GM18498 (cell line): ENCODE measurements at regions not wholly inside any gene's neighbourhood (a gene's known extent, or its start where the extent isn't known, plus 50 kb on each side); places are given as distances from the start of the nearest gene placed in this dataset.

ENCODE experiments used
- ATAC-seq: cut with Tn5 transposase; IDR thresholded peaks from one replicate; pipeline ENCODE4 v1.9.1; 2021; ENCODE audit warnings: mild to moderate bottlenecking, moderate library complexity; ENCODE audit not compliant: unreplicated experiment

- no peak for ATAC-seq
These were observed 52.4 kb upstream of the TRIO start for GRCh38 chr5:14090755-14091154.

GRCh38 chr5:14090290-14090689 is 52.9 kb upstream of the TRIO start:
- ATAC-seq = no peak

- no peak for ATAC-seq
These were observed 53.9 kb upstream of the TRIO start for GRCh38 chr5:14089198-14089597.

- no peak for ATAC-seq
These were observed 56.9 kb upstream of the TRIO start for GRCh38 chr5:14086261-14086660.

GRCh38 chr5:14082973-14083372 is 60.2 kb upstream of the TRIO start:
- ATAC-seq = no peak

- no peak for ATAC-seq
These were observed 60.6 kb upstream of the TRIO start for GRCh38 chr5:14082523-14082922.

GRCh38 chr5:14081791-14082190 is 61.4 kb upstream of the TRIO start:
- no peak for ATAC-seq

- ATAC-seq = no peak
These were observed 64.4 kb upstream of the TRIO start for GRCh38 chr5:14078716-14079115.

GRCh38 chr5:14077501-14077900 is 65.6 kb upstream of the TRIO start:
- no peak for ATAC-seq

- ATAC-seq = no peak
These were observed 66.6 kb upstream of the TRIO start for GRCh38 chr5:14076561-14076960.

- no peak for ATAC-seq
These were observed 67.2 kb upstream of the TRIO start for GRCh38 chr5:14075937-14076336.

- ATAC-seq = no peak
These were observed 71.7 kb upstream of the TRIO start for GRCh38 chr5:14071433-14071832.

- no peak for ATAC-seq
These were observed 74.1 kb upstream of the TRIO start for GRCh38 chr5:14069021-14069420.

- ATAC-seq = no peak
These were observed 75.0 kb upstream of the TRIO start for GRCh38 chr5:14068136-14068535.

GRCh38 chr5:14066326-14066725 is 76.8 kb upstream of the TRIO start:
- ATAC-seq = no peak

GRCh38 chr5:14064841-14065240 is 78.3 kb upstream of the TRIO start:
- ATAC-seq = no peak

- no peak for ATAC-seq
These were observed 79.5 kb upstream of the TRIO start for GRCh38 chr5:14063691-14064090.

- ATAC-seq = no peak
These were observed 80.0 kb upstream of the TRIO start for GRCh38 chr5:14063138-14063537.

GRCh38 chr5:14062178-14062577 is 81.0 kb upstream of the TRIO start:
- no peak for ATAC-seq

GRCh38 chr5:14061106-14061505 is 82.0 kb upstream of the TRIO start:
- ATAC-seq = no peak

- ATAC-seq = no peak
These were observed 82.9 kb upstream of the TRIO start for GRCh38 chr5:14060218-14060617.

- no peak for ATAC-seq
These were observed 83.3 kb upstream of the TRIO start for GRCh38 chr5:14059810-14060209.

GRCh38 chr5:14057289-14057688 is 85.9 kb upstream of the TRIO start:
- no peak for ATAC-seq

GRCh38 chr5:14056039-14056438 is 87.1 kb upstream of the TRIO start:
- ATAC-seq = no peak
